Naive thymus-derived CD4-positive, alpha-beta T cell (primary cell): ENCODE measurements at regions not wholly inside any gene's neighbourhood (a gene's known extent, or its start where the extent isn't known, plus 50 kb on each side); places are given as distances from the start of the nearest gene placed in this dataset.

Source experiments
- ATAC-seq: fragments of 150-1000 bp; cut with Tn5 transposase; 2 replicates; pipeline ENCODE4 v1.10.0; 2021; ENCODE audit warnings: mild to moderate bottlenecking, moderate library complexity
- CTCF ChIA-PET: fragments of 350-600 bp; sonication (Branson Sonifier 250); formaldehyde crosslinking; loops from one replicate; lab custom pipeline; 2021; ENCODE audit warnings: antibody characterized with exemption; lab: Charles Lee
- POLR2A ChIA-PET: fragments of 350-600 bp; sonication (Branson Sonifier 250); formaldehyde crosslinking; loops from one replicate; lab custom pipeline; 2021; ENCODE audit warnings: antibody characterized with exemption, inconsistent platforms; lab: Charles Lee
- DNase-seq, 9 donors: peaks; one replicate each; pipeline versions ENCODE4 v3.0.0 to v3.0.0-alpha.2; 2020 to 2022; ENCODE audit warnings: mixed read lengths in 1 of 9
- H3K27ac ChIP-seq: one replicate; pipeline ENCODE4 v1.7.0; 2013; ENCODE audit warnings: mild to moderate bottlenecking, low read depth, low read length, moderate library complexity
- H3K27me3 ChIP-seq, 2 donors: one replicate each; pipeline ENCODE4 v1.7.0; 2013; ENCODE audit warnings: low read length in 2 of 2, mild to moderate bottlenecking in 2 of 2, moderate library complexity in 2 of 2; ENCODE audit not compliant: control insufficient read depth in 2 of 2, insufficient read depth in 2 of 2
- H3K36me3 ChIP-seq, 3 experiments: 1 replicate in 2 of 3; 2 replicates in 1 of 3; pipeline ENCODE4 v1.7.0; 2013; ENCODE audit warnings: low read length in 3 of 3, mild to moderate bottlenecking in 3 of 3, moderate library complexity in 1 of 3; ENCODE audit not compliant: insufficient read depth in 3 of 3, control insufficient read depth in 2 of 3
- H3K4me1 ChIP-seq, 2 donors: one replicate each; pipeline ENCODE4 v1.7.0; 2013; ENCODE audit warnings: low read length in 2 of 2, mild to moderate bottlenecking in 2 of 2, moderate library complexity in 1 of 2; ENCODE audit not compliant: control insufficient read depth in 2 of 2, insufficient read depth in 2 of 2
- H3K4me3 ChIP-seq: 2 replicates; pipeline ENCODE4 v1.7.0; 2013; ENCODE audit warnings: mild to moderate bottlenecking, low read length
- H3K9me3 ChIP-seq, 3 experiments: 1 replicate in 2 of 3; 2 replicates in 1 of 3; pipeline ENCODE4 v1.7.0; 2013; ENCODE audit warnings: low read length in 3 of 3; ENCODE audit not compliant: control insufficient read depth in 2 of 3
- H3K27ac Mint-ChIP-seq, 9 donors: one replicate each; pipeline ENCODE4 v1.8.0; 2020 to 2022; ENCODE audit warnings: mixed read lengths in 9 of 9, mild to moderate bottlenecking in 8 of 9, moderate library complexity in 5 of 9, inconsistent platforms in 2 of 9
- H3K27me3 Mint-ChIP-seq, 5 donors: one replicate each; pipeline ENCODE4 v1.8.0; 2021 to 2022; ENCODE audit warnings: mixed read lengths in 5 of 5, mild to moderate bottlenecking in 1 of 5
- H3K36me3 Mint-ChIP-seq, 5 donors: one replicate each; pipeline ENCODE4 v1.8.0; 2020 to 2022; ENCODE audit warnings: mixed read lengths in 5 of 5, mild to moderate bottlenecking in 3 of 5, inconsistent platforms in 1 of 5
- H3K4me1 Mint-ChIP-seq, 7 donors: one replicate each; pipeline ENCODE4 v1.8.0; 2020 to 2022; ENCODE audit warnings: mixed read lengths in 7 of 7, mild to moderate bottlenecking in 3 of 7, inconsistent platforms in 1 of 7
- H3K4me3 Mint-ChIP-seq, 10 donors: one replicate each; pipeline ENCODE4 v1.8.0; 2020 to 2022; ENCODE audit warnings: mild to moderate bottlenecking in 10 of 10, mixed read lengths in 10 of 10, moderate library complexity in 6 of 10, inconsistent platforms in 2 of 10
- H3K9me3 Mint-ChIP-seq, 11 donors: one replicate each; pipeline ENCODE4 v1.8.0; 2020 to 2022; ENCODE audit warnings: mixed read lengths in 11 of 11, mild to moderate bottlenecking in 4 of 11, inconsistent platforms in 1 of 11, moderate library complexity in 1 of 11
- intact Hi-C, 2 donors: fragments of 100-400 bp; cut with micrococcal nuclease; formaldehyde crosslinking; loops; one replicate each; pipeline ENCODE4 v1.15.1; 2023

GRCh38 chr5:153896701-153897100, 142.0 kb downstream of the FAM114A2 start:
- Histone ChIP-seq H3K36me3 (no peaks in the 10 kb centered on the region), H3K4me1 (no peaks in the 10 kb centered on the region), H3K27ac (no peak overlapping the region), H3K4me3 (no peak overlapping the region), H3K27me3 (no peaks in the 10 kb centered on the region), H3K9me3 (no peaks in the 10 kb centered on the region)
- no peak overlapping the region for H3K27ac Mint-ChIP-seq
- no peak for DNase-seq
- CTCF ChIA-PET: no interaction called here
- ATAC-seq: no peak
- POLR2A ChIA-PET: no interaction called here
- intact Hi-C loops: no loop called here
- H3K9me3 Mint-ChIP-seq: peaks cover 0 to 2% (median 0%) of the 10 kb centered on the region in 11 donors
- no peak overlapping the region for H3K4me3 Mint-ChIP-seq
- peaks cover 0 to 19% (median 8%) of the 10 kb centered on the region in 5 donors for H3K27me3 Mint-ChIP-seq
- no peaks in the 10 kb centered on the region for H3K4me1 Mint-ChIP-seq
- H3K36me3 Mint-ChIP-seq: no peaks in the 10 kb centered on the region

DNA sequence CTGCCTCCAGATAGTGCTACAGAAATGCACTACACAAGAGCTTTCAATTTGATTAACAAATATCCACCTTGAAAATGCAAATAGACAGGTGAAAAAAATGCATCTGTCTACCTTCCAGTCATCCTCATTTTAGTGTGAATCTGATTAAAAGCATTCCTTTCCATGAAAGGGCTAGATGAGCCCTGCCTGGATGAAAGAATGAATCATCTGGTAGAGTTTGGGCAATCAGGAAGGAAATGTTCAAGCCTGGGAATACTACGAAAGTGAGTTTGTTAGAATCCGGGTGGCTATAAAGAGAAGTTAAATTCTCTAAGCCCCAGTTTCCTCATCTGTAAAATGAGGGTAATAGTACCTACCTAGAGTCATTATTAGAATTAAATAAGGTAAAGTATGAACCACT, 142.6 kb downstream of the FAM114A2 start:
- no peaks in the 10 kb centered on the region for H3K4me1 ChIP-seq
- ChIA-PET POLR2A (no interaction called here), CTCF (no interaction called here)
- intact Hi-C loops: no loop called here
- H3K36me3 Mint-ChIP-seq: no peaks in the 10 kb centered on the region
- H3K4me3 Mint-ChIP-seq: no peak overlapping the region
- H3K27me3 Mint-ChIP-seq: peaks cover 0 to 19% (median 8%) of the 10 kb centered on the region in 5 donors
- ATAC-seq (no peak), DNase-seq (no peak)
- no peaks in the 10 kb centered on the region for H3K27me3 ChIP-seq
- no peaks in the 10 kb centered on the region for H3K4me1 Mint-ChIP-seq
- no peaks in the 10 kb centered on the region for H3K36me3 ChIP-seq
- no peak overlapping the region for H3K4me3 ChIP-seq
- H3K27ac ChIP-seq: no peak overlapping the region
- no peaks in the 10 kb centered on the region for H3K9me3 ChIP-seq
- no peak overlapping the region for H3K27ac Mint-ChIP-seq
- no peaks in the 10 kb centered on the region for H3K9me3 Mint-ChIP-seq

DNA sequence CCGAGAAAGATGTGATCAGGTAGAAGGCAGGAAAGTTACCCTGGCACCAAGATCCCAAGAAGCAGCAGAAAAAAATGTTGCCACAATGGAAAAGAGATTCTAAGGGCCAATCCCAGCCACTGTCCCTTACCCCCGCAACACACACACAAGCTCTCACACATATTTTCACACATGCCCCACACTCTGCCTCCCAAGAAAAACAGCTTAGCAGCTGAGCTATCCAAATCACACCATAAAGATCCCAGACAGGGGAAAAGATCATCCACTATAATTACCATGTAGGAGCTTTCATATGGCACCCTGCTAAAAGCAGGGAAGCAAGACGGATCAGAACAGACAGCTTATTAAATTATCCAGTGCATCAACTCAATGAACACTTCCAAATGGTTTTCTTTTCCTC, 143.4 kb downstream of the FAM114A2 start:
- Mint-ChIP-seq H3K36me3 (no peaks in the 10 kb centered on the region), H3K27me3 (peaks cover 0 to 19% (median 8%) of the 10 kb centered on the region in 5 donors), H3K4me1 (no peaks in the 10 kb centered on the region), H3K4me3 (no peak overlapping the region), H3K27ac (no peak overlapping the region), H3K9me3 (no peaks in the 10 kb centered on the region)
- POLR2A ChIA-PET: no interaction called here
- no peaks in the 10 kb centered on the region for H3K27me3 ChIP-seq
- H3K4me3 ChIP-seq: no peak overlapping the region
- DNase-seq (no peak), ATAC-seq (no peak)
- no peak overlapping the region for H3K27ac ChIP-seq
- CTCF ChIA-PET: no interaction called here
- H3K9me3 ChIP-seq: no peaks in the 10 kb centered on the region
- H3K36me3 ChIP-seq: no peaks in the 10 kb centered on the region
- no peaks in the 10 kb centered on the region for H3K4me1 ChIP-seq
- intact Hi-C loops: no loop called here

- Mint-ChIP-seq H3K4me3 (no peak overlapping the region), H3K27ac (no peak overlapping the region), H3K4me1 (no peaks in the 10 kb centered on the region), H3K9me3 (no peaks in the 10 kb centered on the region), H3K27me3 (peaks cover 0 to 15% (median 8%) of the 10 kb centered on the region in 5 donors), H3K36me3 (no peaks in the 10 kb centered on the region)
- intact Hi-C loops: no loop called here
- H3K27me3 ChIP-seq: no peaks in the 10 kb centered on the region
- H3K27ac ChIP-seq: no peak overlapping the region
- no peaks in the 10 kb centered on the region for H3K9me3 ChIP-seq
- ChIA-PET POLR2A (no interaction called here), CTCF (no interaction called here)
- H3K4me3 ChIP-seq: no peak overlapping the region
- ATAC-seq (no peak), DNase-seq (no peak)
- no peaks in the 10 kb centered on the region for H3K36me3 ChIP-seq
- H3K4me1 ChIP-seq: no peaks in the 10 kb centered on the region
Measured at GRCh38 chr5:153893817-153894216, 144.9 kb downstream of the FAM114A2 start.

GRCh38 chr5:153891394-153891793, 147.3 kb downstream of the FAM114A2 start:
- Mint-ChIP-seq H3K4me1 (no peaks in the 10 kb centered on the region), H3K9me3 (no peaks in the 10 kb centered on the region), H3K4me3 (no peak overlapping the region), H3K36me3 (no peaks in the 10 kb centered on the region), H3K27ac (no peak overlapping the region), H3K27me3 (no peaks in the 10 kb centered on the region)
- DNase-seq (no peak), ATAC-seq (no peak)
- POLR2A ChIA-PET: no interaction called here
- intact Hi-C loops: no loop called here
- Histone ChIP-seq H3K27me3 (no peaks in the 10 kb centered on the region), H3K4me1 (no peaks in the 10 kb centered on the region), H3K27ac (no peak overlapping the region), H3K9me3 (no peaks in the 10 kb centered on the region), H3K36me3 (no peaks in the 10 kb centered on the region), H3K4me3 (no peak overlapping the region)
- CTCF ChIA-PET: no interaction called here

- Mint-ChIP-seq H3K27me3 (peaks cover 0 to 2% (median 0%) of the 10 kb centered on the region in 5 donors), H3K9me3 (no peaks in the 10 kb centered on the region), H3K4me3 (no peak overlapping the region), H3K36me3 (no peaks in the 10 kb centered on the region), H3K4me1 (no peaks in the 10 kb centered on the region), H3K27ac (no peak overlapping the region)
- intact Hi-C loops: no loop called here
- no peak overlapping the region for H3K27ac ChIP-seq
- no peaks in the 10 kb centered on the region for H3K4me1 ChIP-seq
- DNase-seq: no peak
- H3K27me3 ChIP-seq: no peaks in the 10 kb centered on the region
- no peak overlapping the region for H3K4me3 ChIP-seq
- no peaks in the 10 kb centered on the region for H3K9me3 ChIP-seq
- no peak for ATAC-seq
- ChIA-PET CTCF (no interaction called here), POLR2A (no interaction called here)
- no peaks in the 10 kb centered on the region for H3K36me3 ChIP-seq
Measured at GRCh38 chr5:153888781-153889180, 149.9 kb downstream of the FAM114A2 start.

DNA sequence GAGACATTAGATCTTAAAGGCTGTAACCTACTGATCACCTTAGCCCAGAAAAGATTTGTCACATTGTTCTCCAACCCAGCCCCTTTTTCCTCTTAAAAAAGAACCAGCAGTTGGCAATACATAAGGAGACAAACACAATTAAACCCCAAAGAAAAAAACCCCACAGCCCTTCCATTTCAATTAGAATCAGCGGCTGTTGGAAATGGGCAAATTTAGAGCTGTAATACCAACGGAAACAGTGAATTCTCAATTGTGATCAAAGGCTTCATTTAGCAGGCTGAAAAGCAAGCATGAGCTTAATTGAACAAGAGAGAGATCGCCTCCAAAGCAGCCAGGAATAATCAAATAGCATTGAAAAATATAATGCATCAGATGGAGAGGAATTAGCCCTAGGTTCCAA, 153.6 kb downstream of the FAM114A2 start:
- H3K4me1 Mint-ChIP-seq: no peaks in the 10 kb centered on the region
- Histone ChIP-seq H3K4me1 (no peaks in the 10 kb centered on the region), H3K4me3 (no peak overlapping the region), H3K36me3 (no peaks in the 10 kb centered on the region), H3K9me3 (no peaks in the 10 kb centered on the region), H3K27ac (no peak overlapping the region), H3K27me3 (no peaks in the 10 kb centered on the region)
- peaks cover 0 to 10% (median 9%) of the 10 kb centered on the region in 5 donors for H3K27me3 Mint-ChIP-seq
- DNase-seq: no peak
- H3K9me3 Mint-ChIP-seq: peaks cover 0 to 3% (median 0%) of the 10 kb centered on the region in 11 donors
- no peak overlapping the region for H3K4me3 Mint-ChIP-seq
- no peak for ATAC-seq
- H3K27ac Mint-ChIP-seq: no peak overlapping the region
- intact Hi-C loops: no loop called here
- CTCF ChIA-PET: no interaction called here
- H3K36me3 Mint-ChIP-seq: no peaks in the 10 kb centered on the region
- POLR2A ChIA-PET: no interaction called here
